SK-N-SH (cell line): ENCODE measurements at regions not wholly inside any gene's neighbourhood (a gene's known extent, or its start where the extent isn't known, plus 50 kb on each side); places are given as distances from the start of the nearest gene placed in this dataset.

Experiments
- CTCF ChIA-PET: fragments of 300-600, 350-600 bp; formaldehyde crosslinking; extraction: SDS; loops from one replicate; lab custom pipeline; 2021; lab: Yijun Ruan, JAX
- POLR2A ChIA-PET: fragments of 350-600 bp; sonication (Branson Sonifier 250); formaldehyde crosslinking; extraction: SDS; loops from one replicate; lab custom pipeline; 2020; ENCODE audit warnings: antibody characterized with exemption, inconsistent platforms; lab: Yijun Ruan, JAX
- DNase-seq: peaks from one replicate; pipeline ENCODE4 v3.0.0; 2012
- H2AFZ ChIP-seq: fragments of 200-600 bp; sonication (generic); 2 replicates; pipeline ENCODE4 v1.8.1; 2016; ENCODE audit warnings: antibody characterized with exemption, mild to moderate bottlenecking, low read depth
- H3F3A ChIP-seq: fragments of 200-600 bp; sonication (generic); replicated peaks from 2 replicates; pipeline ENCODE3; 2016; ENCODE audit warnings: antibody characterized with exemption, mild to moderate bottlenecking; ENCODE audit not compliant: insufficient read depth
- H3K27ac ChIP-seq, 2 experiments: fragments of 200-500 bp in 1 of 2; fragments of 200-600 bp in 1 of 2; sonication (Bioruptor generic) in 1 of 2; sonication (generic), shearing (Covaris generic) in 1 of 2; 2 replicates each; pipeline versions ENCODE4 v1.5.1 to v1.6.1; 2014 to 2016; ENCODE audit warnings: low read depth in 2 of 2, inconsistent platforms in 1 of 2, low read length in 1 of 2, mild to moderate bottlenecking in 1 of 2, mixed read lengths in 1 of 2
- H3K27me3 ChIP-seq: fragments of 200-600 bp; sonication (generic), shearing (Covaris generic); 2 replicates; pipeline ENCODE4 v1.6.1; 2016; ENCODE audit warnings: mixed run types; ENCODE audit not compliant: insufficient read depth
- H3K36me3 ChIP-seq, 2 experiments: fragments of 200-500 bp in 1 of 2; fragments of 200-600 bp in 1 of 2; sonication (Bioruptor generic) in 1 of 2; sonication (generic) in 1 of 2; replicated peaks in 1 of 2; 2 replicates each; pipeline versions ENCODE3 to v1.5.1; 2014 to 2016; ENCODE audit warnings: low read length in 1 of 2, mild to moderate bottlenecking in 1 of 2; ENCODE audit not compliant: insufficient read depth in 2 of 2, control insufficient read depth in 1 of 2
- H3K4me1 ChIP-seq, 2 experiments: fragments of 200-500 bp in 1 of 2; fragments of 200-600 bp in 1 of 2; sonication (Bioruptor generic) in 1 of 2; sonication (generic), shearing (Covaris generic) in 1 of 2; 2 replicates each; pipeline versions ENCODE4 v1.5.1 to v1.6.1; 2014 to 2016; ENCODE audit warnings: low read depth in 1 of 2, low read length in 1 of 2, mixed run types in 1 of 2; ENCODE audit not compliant: insufficient read depth in 2 of 2, control insufficient read depth in 1 of 2
- H3K4me2 ChIP-seq: fragments of 200-600 bp; sonication (generic), shearing (Covaris generic); 2 replicates; pipeline ENCODE4 v1.6.1; 2017; ENCODE audit warnings: mixed run types
- H3K4me3 ChIP-seq, 2 experiments: fragments of 200-500 bp in 1 of 2; fragments of 200-600 bp in 1 of 2; sonication (Bioruptor generic) in 1 of 2; sonication (generic), shearing (Covaris generic) in 1 of 2; 2 replicates each; pipeline versions ENCODE4 v1.5.1 to v1.8.1; 2014 to 2016; ENCODE audit warnings: low read depth in 2 of 2, inconsistent platforms in 1 of 2, low read length in 1 of 2, mild to moderate bottlenecking in 1 of 2, mixed read lengths in 1 of 2, moderate library complexity in 1 of 2
- H3K79me2 ChIP-seq: fragments of 200-600 bp; sonication (generic); 2 replicates; pipeline ENCODE4 v1.8.1; 2017; ENCODE audit warnings: mild to moderate bottlenecking; ENCODE audit not compliant: insufficient read depth
- H3K9ac ChIP-seq: fragments of 200-600 bp; sonication (generic); 2 replicates; pipeline ENCODE4 v1.6.1; 2017; ENCODE audit warnings: mixed run types
- H3K9me2 ChIP-seq: fragments of 200-600 bp; sonication (generic); 2 replicates; pipeline ENCODE4 v1.6.1; 2017; ENCODE audit warnings: mixed run types
- H3K9me3 ChIP-seq: fragments of 200-600 bp; sonication (generic); 2 replicates; pipeline ENCODE4 v1.6.1; 2017; ENCODE audit warnings: mixed run types, mild to moderate bottlenecking, moderate library complexity
- H4K20me1 ChIP-seq: fragments of 200-600 bp; sonication (generic); 2 replicates; pipeline ENCODE4 v1.6.1; 2017; ENCODE audit warnings: mild to moderate bottlenecking, mixed run types; ENCODE audit not compliant: insufficient read depth
- EZH2phosphoT487 ChIP-seq: fragments of 200-600 bp; sonication (generic); IDR thresholded peaks from 2 replicates; pipeline ENCODE4 v1.6.1; 2017; ENCODE audit warnings: low read depth, mixed run types, mild to moderate bottlenecking, antibody characterized with exemption, moderate library complexity, borderline replicate concordance
- FOXJ3 ChIP-seq: sonication (generic); formaldehyde crosslinking; IDR thresholded peaks from 2 replicates; pipeline ENCODE4 v1.5.1; 2020; ENCODE audit warnings: mild to moderate bottlenecking, missing genetic modification reagents
- GABPA ChIP-seq: IDR thresholded peaks from 2 replicates; pipeline ENCODE4 v1.4.0; 2012; ENCODE audit warnings: low read depth, mild to moderate bottlenecking
- MEF2A ChIP-seq: IDR thresholded peaks from 2 replicates; pipeline ENCODE4 v1.4.0; 2012; ENCODE audit warnings: low read depth, borderline replicate concordance
- NFIC ChIP-seq: IDR thresholded peaks from 2 replicates; pipeline ENCODE4 v1.4.0; 2012; ENCODE audit warnings: borderline replicate concordance
- RAD21 ChIP-seq: IDR thresholded peaks from 2 replicates; pipeline ENCODE4 v1.6.1; 2012; ENCODE audit warnings: mild to moderate bottlenecking, low read length
- RFX5 ChIP-seq: IDR thresholded peaks from 2 replicates; pipeline ENCODE4 v1.6.1; 2012; ENCODE audit warnings: mild to moderate bottlenecking, improper control_type of control experiment, low read length
- RXRA ChIP-seq: IDR thresholded peaks from 2 replicates; pipeline ENCODE4 v1.4.0; 2012; ENCODE audit warnings: low read depth, mild to moderate bottlenecking, borderline replicate concordance
- TCF12 ChIP-seq: IDR thresholded peaks from 2 replicates; pipeline ENCODE4 v1.4.0; 2012
- WGBS: methylation state at CpG from one replicate; pipeline ENCODE4 v1.1.6; 2017; ENCODE audit warnings: low lambda C conversion rate; 5-methylcytosine and 5-hydroxymethylcytosine counted together
- TF ChIP-seq, protein P1 (sequence below): IDR thresholded peaks from 2 replicates; pipeline ENCODE4 v1.4.0; 2012; ENCODE audit warnings: low read depth, borderline replicate concordance
- TF ChIP-seq, protein P2 (sequence below): IDR thresholded peaks from 2 replicates; pipeline ENCODE4 v1.6.1; 2012; ENCODE audit warnings: mild to moderate bottlenecking, low read depth, low read length, moderate library complexity
- TF ChIP-seq, protein P3 (sequence below): IDR thresholded peaks from 2 replicates; pipeline ENCODE4 v1.4.0; 2012; ENCODE audit warnings: low read depth, borderline replicate concordance

DNA sequence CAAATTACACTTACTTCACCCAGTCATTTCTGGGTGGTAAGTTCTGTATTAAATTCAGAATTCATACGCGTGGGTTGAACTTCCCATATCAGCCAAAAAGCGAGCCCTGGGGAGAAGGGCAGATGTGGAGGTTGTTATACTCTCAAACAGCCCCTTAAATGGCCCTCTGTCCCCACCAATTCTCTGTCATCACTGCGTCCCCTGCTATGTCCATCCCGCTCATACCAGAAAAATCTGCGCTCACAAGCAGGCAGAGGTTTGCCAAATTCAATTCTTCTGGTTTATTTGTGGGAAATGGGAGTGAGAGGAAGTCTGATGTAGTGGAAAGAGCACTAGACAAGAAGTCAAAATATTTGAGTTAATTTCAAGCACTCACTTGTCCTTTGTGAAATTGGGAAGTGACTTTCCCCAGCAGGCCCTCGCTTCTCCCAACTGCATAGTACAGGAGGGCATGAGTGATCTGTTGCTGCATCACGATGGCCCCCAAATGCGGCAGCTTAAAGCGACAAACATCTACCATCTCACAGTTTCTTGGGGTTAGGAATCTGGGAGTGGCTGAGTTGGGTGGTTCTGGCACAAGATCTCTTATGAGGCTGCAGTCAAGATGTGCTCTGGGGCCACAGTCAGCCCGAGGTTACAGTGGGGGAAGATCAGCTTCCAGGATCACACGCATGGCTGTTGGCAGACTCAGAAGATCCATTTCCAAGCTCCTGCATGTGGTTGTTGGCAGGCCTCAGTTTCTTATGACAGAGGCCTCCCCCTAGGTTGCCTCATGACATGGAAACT is 67.7 kb downstream of the CPN2 start (continued):
- TF ChIP-seq, protein P1, sequence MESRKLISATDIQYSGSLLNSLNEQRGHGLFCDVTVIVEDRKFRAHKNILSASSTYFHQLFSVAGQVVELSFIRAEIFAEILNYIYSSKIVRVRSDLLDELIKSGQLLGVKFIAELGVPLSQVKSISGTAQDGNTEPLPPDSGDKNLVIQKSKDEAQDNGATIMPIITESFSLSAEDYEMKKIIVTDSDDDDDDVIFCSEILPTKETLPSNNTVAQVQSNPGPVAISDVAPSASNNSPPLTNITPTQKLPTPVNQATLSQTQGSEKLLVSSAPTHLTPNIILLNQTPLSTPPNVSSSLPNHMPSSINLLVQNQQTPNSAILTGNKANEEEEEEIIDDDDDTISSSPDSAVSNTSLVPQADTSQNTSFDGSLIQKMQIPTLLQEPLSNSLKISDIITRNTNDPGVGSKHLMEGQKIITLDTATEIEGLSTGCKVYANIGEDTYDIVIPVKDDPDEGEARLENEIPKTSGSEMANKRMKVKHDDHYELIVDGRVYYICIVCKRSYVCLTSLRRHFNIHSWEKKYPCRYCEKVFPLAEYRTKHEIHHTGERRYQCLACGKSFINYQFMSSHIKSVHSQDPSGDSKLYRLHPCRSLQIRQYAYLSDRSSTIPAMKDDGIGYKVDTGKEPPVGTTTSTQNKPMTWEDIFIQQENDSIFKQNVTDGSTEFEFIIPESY, result no peak
- TF ChIP-seq FOXJ3, result no peak

DNA sequence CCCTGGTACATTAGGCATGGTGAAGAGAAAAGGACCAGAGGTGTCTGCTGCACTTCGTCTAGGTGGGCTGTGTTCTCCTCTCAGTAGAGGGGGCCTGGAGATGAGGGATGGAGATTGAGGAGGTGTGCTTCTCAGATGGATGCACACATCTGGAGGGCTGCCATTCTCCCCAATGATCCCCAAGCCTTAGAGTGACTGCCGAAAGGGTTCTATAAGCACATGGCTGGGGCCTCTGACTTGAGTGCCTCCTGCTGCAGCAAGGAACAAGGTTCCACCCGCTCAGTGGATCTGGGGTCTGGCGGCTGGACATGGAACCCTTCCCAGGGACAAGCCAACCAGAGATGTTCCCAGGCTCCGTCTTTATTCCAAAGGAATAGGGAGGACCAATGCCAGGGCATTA is 66.8 kb downstream of the CPN2 start:
- H3K9me2 ChIP-seq, result no peaks in the 10 kb centered on the region
- H3K4me2 ChIP-seq, result no peak overlapping the region
- H3K79me2 ChIP-seq, result no peaks in the 10 kb centered on the region
- no peaks in the 10 kb centered on the region for H3K9me3 ChIP-seq
- no peaks in the 10 kb centered on the region for H4K20me1 ChIP-seq
- peaks cover 0 to 25% of the 10 kb centered on the region in 2 experiments; a peak in 1 of 4 replicates for H3K4me1 ChIP-seq
- no peak overlapping the region for H3K9ac ChIP-seq
- no peak overlapping the region for H2AFZ ChIP-seq
- 92% methylated on average over 5 of the region's 5 CpGs for WGBS
- peaks cover 13% of the 10 kb centered on the region; the same call in 1 of the 2 replicates for H3K27me3 ChIP-seq
- H3K27ac ChIP-seq, result no peak overlapping the region
- no peak for DNase-seq
- ChIA-PET POLR2A (no interaction called here), CTCF (interaction anchor here (1.1 to 3.8 kb wide), 3 partner anchors 11 to 31 kb away, joined by 3 to 20 read pairs (median 3); no protein-coding TSS in a partner anchor)
- no peaks in the 10 kb centered on the region for H3F3A ChIP-seq
- TF ChIP-seq MEF2A (no peak), RAD21 (no peak), GABPA (no peak), EZH2phosphoT487 (no peak), RXRA (no peak), NFIC (no peak), RFX5 (no peak), TCF12 (no peak)
- TF ChIP-seq, protein P2, sequence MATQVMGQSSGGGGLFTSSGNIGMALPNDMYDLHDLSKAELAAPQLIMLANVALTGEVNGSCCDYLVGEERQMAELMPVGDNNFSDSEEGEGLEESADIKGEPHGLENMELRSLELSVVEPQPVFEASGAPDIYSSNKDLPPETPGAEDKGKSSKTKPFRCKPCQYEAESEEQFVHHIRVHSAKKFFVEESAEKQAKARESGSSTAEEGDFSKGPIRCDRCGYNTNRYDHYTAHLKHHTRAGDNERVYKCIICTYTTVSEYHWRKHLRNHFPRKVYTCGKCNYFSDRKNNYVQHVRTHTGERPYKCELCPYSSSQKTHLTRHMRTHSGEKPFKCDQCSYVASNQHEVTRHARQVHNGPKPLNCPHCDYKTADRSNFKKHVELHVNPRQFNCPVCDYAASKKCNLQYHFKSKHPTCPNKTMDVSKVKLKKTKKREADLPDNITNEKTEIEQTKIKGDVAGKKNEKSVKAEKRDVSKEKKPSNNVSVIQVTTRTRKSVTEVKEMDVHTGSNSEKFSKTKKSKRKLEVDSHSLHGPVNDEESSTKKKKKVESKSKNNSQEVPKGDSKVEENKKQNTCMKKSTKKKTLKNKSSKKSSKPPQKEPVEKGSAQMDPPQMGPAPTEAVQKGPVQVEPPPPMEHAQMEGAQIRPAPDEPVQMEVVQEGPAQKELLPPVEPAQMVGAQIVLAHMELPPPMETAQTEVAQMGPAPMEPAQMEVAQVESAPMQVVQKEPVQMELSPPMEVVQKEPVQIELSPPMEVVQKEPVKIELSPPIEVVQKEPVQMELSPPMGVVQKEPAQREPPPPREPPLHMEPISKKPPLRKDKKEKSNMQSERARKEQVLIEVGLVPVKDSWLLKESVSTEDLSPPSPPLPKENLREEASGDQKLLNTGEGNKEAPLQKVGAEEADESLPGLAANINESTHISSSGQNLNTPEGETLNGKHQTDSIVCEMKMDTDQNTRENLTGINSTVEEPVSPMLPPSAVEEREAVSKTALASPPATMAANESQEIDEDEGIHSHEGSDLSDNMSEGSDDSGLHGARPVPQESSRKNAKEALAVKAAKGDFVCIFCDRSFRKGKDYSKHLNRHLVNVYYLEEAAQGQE, result no peak
- TF ChIP-seq, protein P3, sequence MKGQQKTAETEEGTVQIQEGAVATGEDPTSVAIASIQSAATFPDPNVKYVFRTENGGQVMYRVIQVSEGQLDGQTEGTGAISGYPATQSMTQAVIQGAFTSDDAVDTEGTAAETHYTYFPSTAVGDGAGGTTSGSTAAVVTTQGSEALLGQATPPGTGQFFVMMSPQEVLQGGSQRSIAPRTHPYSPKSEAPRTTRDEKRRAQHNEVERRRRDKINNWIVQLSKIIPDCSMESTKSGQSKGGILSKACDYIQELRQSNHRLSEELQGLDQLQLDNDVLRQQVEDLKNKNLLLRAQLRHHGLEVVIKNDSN, result no peak
- TF ChIP-seq, protein P1, result no peak
- H3K4me3 ChIP-seq, result no peak overlapping the region
- no peaks in the 10 kb centered on the region for H3K36me3 ChIP-seq
